Caco-2 (cell line): ENCODE measurements at regions not wholly inside any gene's neighbourhood (a gene's known extent, or its start where the extent isn't known, plus 50 kb on each side); places are given as distances from the start of the nearest gene placed in this dataset.
"Not testable (repeated sequence)": the region's sequence is repeated elsewhere in the genome, so short reads cannot be mapped to it uniquely, and the experiment has no call there.

Experiments
- BruUV-seq: library from RNA; stranded (reverse); fragments of 400-500 nt; replicated peaks from 2 replicates; lab custom pipeline; 2021; lab: Mats Ljungman, UMichigan
- CTCF ChIA-PET: fragments of 300-600 bp; sonication (Branson Sonifier 250); formaldehyde crosslinking; loops from one replicate; lab custom pipeline; 2022; ENCODE audit warnings: antibody characterized with exemption; lab: Charles Lee
- POLR2A ChIA-PET: fragments of 300-600 bp; sonication (Branson Sonifier 250); formaldehyde crosslinking; loops from one replicate; lab custom pipeline; 2022; ENCODE audit warnings: antibody characterized with exemption; lab: Charles Lee
- DNase-seq, 2 experiments: peaks; one replicate each; pipeline versions ENCODE4 v3.0.0 to v3.0.0-alpha.2; 2020 to 2022
- H3K27me3 ChIP-seq: replicated peaks from 2 replicates; pipeline ENCODE4 v1.6.0; 2011; ENCODE audit warnings: low read length; ENCODE audit not compliant: control insufficient read depth, insufficient read depth
- H3K36me3 ChIP-seq: 2 replicates; pipeline ENCODE4 v1.5.1; 2011; ENCODE audit warnings: low read length; ENCODE audit not compliant: control insufficient read depth, insufficient read depth
- H3K4me1 ChIP-seq: fragments of 250-450 bp; sonication (Bioruptor Pico); 2 replicates; pipeline ENCODE4 v1.5.1; 2020; ENCODE audit warnings: mild to moderate bottlenecking
- H3K4me3 ChIP-seq: 2 replicates; pipeline ENCODE4 v1.5.1; 2011; ENCODE audit warnings: low read depth, mild to moderate bottlenecking, control low read depth, low read length
- H3K9me3 ChIP-seq: fragments of 250-450 bp; sonication (Bioruptor Pico); 2 replicates; pipeline ENCODE4 v1.5.1; 2020; ENCODE audit warnings: mild to moderate bottlenecking, moderate library complexity
- H3K27ac Mint-ChIP-seq: one replicate; pipeline ENCODE4 v1.8.0; 2022; ENCODE audit warnings: mixed read lengths; ENCODE audit not compliant: unreplicated experiment
- H3K27me3 Mint-ChIP-seq: one replicate; pipeline ENCODE4 v1.8.0; 2022; ENCODE audit warnings: mixed read lengths; ENCODE audit not compliant: insufficient read depth, unreplicated experiment
- H3K36me3 Mint-ChIP-seq: one replicate; pipeline ENCODE4 v1.8.0; 2022; ENCODE audit warnings: mild to moderate bottlenecking, mixed read lengths; ENCODE audit not compliant: insufficient read depth, unreplicated experiment
- H3K4me1 Mint-ChIP-seq: one replicate; pipeline ENCODE4 v1.8.0; 2022; ENCODE audit warnings: low read depth, mixed read lengths; ENCODE audit not compliant: unreplicated experiment
- H3K4me3 Mint-ChIP-seq: one replicate; pipeline ENCODE4 v1.8.0; 2022; ENCODE audit warnings: mild to moderate bottlenecking, moderate library complexity, mixed read lengths; ENCODE audit not compliant: unreplicated experiment
- H3K9me3 Mint-ChIP-seq: one replicate; pipeline ENCODE4 v1.8.0; 2022; ENCODE audit warnings: mixed read lengths; ENCODE audit not compliant: unreplicated experiment
- CTCF ChIP-seq, 2 experiments: fragments of 200-600 bp in 1 of 2; IDR thresholded peaks; 1 replicate in 1 of 2; 2 replicates in 1 of 2; pipeline versions ENCODE4 v1.5.1 to v1.8.0; 2011 to 2022; ENCODE audit warnings: antibody characterized with exemption in 1 of 2, control low read depth in 1 of 2, inconsistent platforms in 1 of 2, low read depth in 1 of 2, low read length in 1 of 2, mild to moderate bottlenecking in 1 of 2, moderate library complexity in 1 of 2; ENCODE audit not compliant: insufficient read depth in 1 of 2, severe bottlenecking in 1 of 2, unreplicated experiment in 1 of 2
- intact Hi-C: fragments of 100-400 bp; cut with micrococcal nuclease; formaldehyde crosslinking; loops from one replicate; pipeline ENCODE4 v1.10.0; 2022; ENCODE audit not compliant: unreplicated experiment

- Mint-ChIP-seq H3K4me3 (no peak overlapping the region), H3K27me3 (no peaks in the 10 kb centered on the region), H3K9me3 (no peaks in the 10 kb centered on the region), H3K36me3 (no peaks in the 10 kb centered on the region), H3K4me1 (no peaks in the 10 kb centered on the region), H3K27ac (no peak overlapping the region)
- H3K9me3 ChIP-seq = no peaks in the 10 kb centered on the region
- no peak overlapping the region for H3K4me3 ChIP-seq
- ChIA-PET CTCF (no interaction called here), POLR2A (no interaction called here)
- no peak for DNase-seq
- TF ChIP-seq CTCF (IDR thresholded peaks at IDR 0.05; ENCODE audit: insufficient read depth in 1 of 2, low read depth in 1 of 2, low read length in 1 of 2, severe bottlenecking in 1 of 2, unreplicated experiment in 1 of 2) = no peak
- BruUV-seq = no TSS peak
- no peaks in the 10 kb centered on the region for H3K4me1 ChIP-seq
- no peaks in the 10 kb centered on the region for H3K27me3 ChIP-seq
- H3K36me3 ChIP-seq = no peaks in the 10 kb centered on the region
- intact Hi-C loops = no loop called here
These were observed 1193.9 kb downstream of the PLA2G4A start for GRCh38 chr1:188022661-188023060.

- no peaks in the 10 kb centered on the region for H3K27me3 ChIP-seq
- Mint-ChIP-seq H3K36me3 (no peaks in the 10 kb centered on the region), H3K27ac (no peak overlapping the region), H3K4me1 (no peaks in the 10 kb centered on the region), H3K4me3 (no peak overlapping the region), H3K9me3 (no peaks in the 10 kb centered on the region), H3K27me3 (no peaks in the 10 kb centered on the region)
- intact Hi-C loops = no loop called here
- no peaks in the 10 kb centered on the region for H3K36me3 ChIP-seq
- DNase-seq = no peak
- H3K4me3 ChIP-seq = no peak overlapping the region
- BruUV-seq = no TSS peak
- POLR2A ChIA-PET = no interaction called here
- no peak for TF ChIP-seq CTCF (IDR thresholded peaks at IDR 0.05; ENCODE audit: insufficient read depth in 1 of 2, low read depth in 1 of 2, low read length in 1 of 2, severe bottlenecking in 1 of 2, unreplicated experiment in 1 of 2)
- CTCF ChIA-PET = no interaction called here
- no peaks in the 10 kb centered on the region for H3K9me3 ChIP-seq
- H3K4me1 ChIP-seq = no peaks in the 10 kb centered on the region
These were observed 1194.5 kb downstream of the PLA2G4A start for GRCh38 chr1:188023206-188023605.

GRCh38 chr1:188027613-188028012 is 1198.9 kb downstream of the PLA2G4A start:
- CTCF ChIA-PET = no interaction called here
- no peak for TF ChIP-seq CTCF (IDR thresholded peaks at IDR 0.05; ENCODE audit: insufficient read depth in 1 of 2, low read depth in 1 of 2, low read length in 1 of 2, severe bottlenecking in 1 of 2, unreplicated experiment in 1 of 2)
- H3K27me3 ChIP-seq = no peaks in the 10 kb centered on the region
- intact Hi-C loops = no loop called here
- Mint-ChIP-seq H3K4me1 (no peaks in the 10 kb centered on the region), H3K27me3 (no peaks in the 10 kb centered on the region), H3K9me3 (no peaks in the 10 kb centered on the region), H3K4me3 (no peak overlapping the region), H3K27ac (no peak overlapping the region), H3K36me3 (no peaks in the 10 kb centered on the region)
- no peaks in the 10 kb centered on the region for H3K36me3 ChIP-seq
- BruUV-seq = no TSS peak
- POLR2A ChIA-PET = interaction anchor here (0.6 kb wide), 1 partner anchor 605 kb away, joined by 3 read pairs; no protein-coding TSS in a partner anchor
- no peaks in the 10 kb centered on the region for H3K9me3 ChIP-seq
- no peak for DNase-seq
- H3K4me1 ChIP-seq = no peaks in the 10 kb centered on the region
- no peak overlapping the region for H3K4me3 ChIP-seq

- H3K4me3 Mint-ChIP-seq, H3K4me1 ChIP-seq, H3K4me1 Mint-ChIP-seq, H3K4me3 ChIP-seq, POLR2A ChIA-PET, BruUV-seq, CTCF ChIA-PET, H3K9me3 ChIP-seq, DNase-seq, intact Hi-C loops, H3K36me3 ChIP-seq, H3K27ac Mint-ChIP-seq, H3K27me3 Mint-ChIP-seq, H3K27me3 ChIP-seq, H3K36me3 Mint-ChIP-seq: not testable (repeated sequence)
- H3K9me3 Mint-ChIP-seq = peaks cover 17% of the 10 kb centered on the region
These were observed 1208.8 kb downstream of the PLA2G4A start for GRCh38 chr1:188037572-188037971.
